ENCODE measurements at regions not wholly inside any gene's neighbourhood (a gene's known extent, or its start where the extent isn't known, plus 50 kb on each side); places are given as distances from the start of the nearest gene placed in this dataset.

DNA sequence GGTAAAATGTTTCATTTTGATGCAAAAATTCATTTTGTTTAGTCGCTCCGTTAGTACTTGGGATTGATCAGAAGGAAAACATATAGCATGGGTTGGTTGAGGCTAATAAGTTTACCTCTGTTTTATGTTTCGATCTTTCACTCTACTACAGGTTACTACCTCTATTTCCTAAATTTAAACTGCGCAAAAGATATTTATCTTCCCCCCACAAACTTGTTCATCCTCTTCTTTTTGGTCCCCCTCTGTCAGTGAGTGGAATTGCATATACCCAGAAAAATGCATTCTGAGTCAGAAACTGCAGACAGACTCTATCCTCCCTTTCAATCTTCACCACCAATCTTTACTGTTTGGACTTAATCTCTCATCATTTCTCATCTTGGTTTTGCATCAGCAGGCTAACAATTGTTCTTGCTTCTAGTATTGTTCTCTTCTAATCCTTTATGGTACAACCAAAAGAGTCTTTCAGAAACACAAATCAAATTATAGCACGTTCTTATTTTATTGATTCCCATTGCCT is 316.0 kb upstream of the ADGRL4 start:
- no peaks in the 10 kb centered on the region for H3K36me3 ChIP-seq (ENCODE audit: insufficient read depth, insufficient read length, low read length)
- no peak for DNase-seq (ENCODE audit: low read depth, low spot score)
- no peak overlapping the region for H3K4me3 ChIP-seq (ENCODE audit: insufficient read length, low read depth)
- TF ChIP-seq YY1 (IDR thresholded peaks at IDR 0.05; ENCODE audit: insufficient read depth, insufficient read length), result no peak
- no peak for TF ChIP-seq ZNF274 (IDR thresholded peaks at IDR 0.05; ENCODE audit: low read depth, low read length)
- TF ChIP-seq SUZ12 (IDR thresholded peaks at IDR 0.05; ENCODE audit: extremely low read depth, insufficient read depth, insufficient read length), result no peak
- no peaks in the 10 kb centered on the region for H3K4me1 ChIP-seq (ENCODE audit: insufficient read depth, insufficient read length)
- H3K9ac ChIP-seq (ENCODE audit: insufficient read length, low read depth), result no peak overlapping the region
- peaks cover 12% of the 10 kb centered on the region for H3K9me3 ChIP-seq (ENCODE audit: insufficient read depth, low read length)
- H3K27me3 ChIP-seq (ENCODE audit: insufficient read depth, insufficient read length), result no peaks in the 10 kb centered on the region

- H3K4me1 ChIP-seq (ENCODE audit: insufficient read depth, insufficient read length), result no peaks in the 10 kb centered on the region
- H3K9me3 ChIP-seq (ENCODE audit: insufficient read depth, low read length), result no peaks in the 10 kb centered on the region
- no peaks in the 10 kb centered on the region for H3K27me3 ChIP-seq (ENCODE audit: insufficient read depth, insufficient read length)
- no peak overlapping the region for H3K9ac ChIP-seq (ENCODE audit: insufficient read length, low read depth)
- DNase-seq (ENCODE audit: low read depth, low spot score), result no peak
- no peak overlapping the region for H3K4me3 ChIP-seq (ENCODE audit: insufficient read length, low read depth)
- H3K36me3 ChIP-seq (ENCODE audit: insufficient read depth, insufficient read length, low read length), result no peaks in the 10 kb centered on the region
- TF ChIP-seq YY1 (IDR thresholded peaks at IDR 0.05; ENCODE audit: insufficient read depth, insufficient read length), result no peak
- no peak for TF ChIP-seq SUZ12 (IDR thresholded peaks at IDR 0.05; ENCODE audit: extremely low read depth, insufficient read depth, insufficient read length)
- no peak for TF ChIP-seq ZNF274 (IDR thresholded peaks at IDR 0.05; ENCODE audit: low read depth, low read length)
Measured at GRCh38 chr1:79312438-79312837, 305.9 kb upstream of the ADGRL4 start.

DNA sequence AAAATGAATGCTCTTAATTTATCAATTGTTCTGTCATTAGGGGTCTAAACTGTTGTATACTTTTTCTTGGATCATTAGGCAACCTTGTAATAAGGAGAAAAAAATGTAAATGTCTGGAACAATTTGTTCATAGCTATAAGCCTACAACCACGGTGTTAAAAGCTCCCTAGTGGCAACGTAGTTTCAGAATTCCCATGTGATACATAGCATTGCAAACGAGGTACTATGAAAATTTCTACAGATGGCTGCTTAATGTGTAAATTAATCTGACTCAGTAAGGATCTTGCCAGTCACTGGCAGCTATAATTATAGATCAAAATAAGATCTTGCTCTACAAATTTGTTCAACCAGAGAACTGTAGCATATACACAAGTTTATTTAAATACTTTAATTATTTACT is 304.1 kb upstream of the ADGRL4 start:
- no peaks in the 10 kb centered on the region for H3K27me3 ChIP-seq (ENCODE audit: insufficient read depth, insufficient read length)
- H3K4me3 ChIP-seq (ENCODE audit: insufficient read length, low read depth), result no peak overlapping the region
- H3K9me3 ChIP-seq (ENCODE audit: insufficient read depth, low read length), result no peaks in the 10 kb centered on the region
- no peak for TF ChIP-seq YY1 (IDR thresholded peaks at IDR 0.05; ENCODE audit: insufficient read depth, insufficient read length)
- TF ChIP-seq ZNF274 (IDR thresholded peaks at IDR 0.05; ENCODE audit: low read depth, low read length), result no peak
- TF ChIP-seq SUZ12 (IDR thresholded peaks at IDR 0.05; ENCODE audit: extremely low read depth, insufficient read depth, insufficient read length), result no peak
- no peaks in the 10 kb centered on the region for H3K36me3 ChIP-seq (ENCODE audit: insufficient read depth, insufficient read length, low read length)
- H3K4me1 ChIP-seq (ENCODE audit: insufficient read depth, insufficient read length), result no peaks in the 10 kb centered on the region
- no peak overlapping the region for H3K9ac ChIP-seq (ENCODE audit: insufficient read length, low read depth)
- DNase-seq (ENCODE audit: low read depth, low spot score), result no peak

DNA sequence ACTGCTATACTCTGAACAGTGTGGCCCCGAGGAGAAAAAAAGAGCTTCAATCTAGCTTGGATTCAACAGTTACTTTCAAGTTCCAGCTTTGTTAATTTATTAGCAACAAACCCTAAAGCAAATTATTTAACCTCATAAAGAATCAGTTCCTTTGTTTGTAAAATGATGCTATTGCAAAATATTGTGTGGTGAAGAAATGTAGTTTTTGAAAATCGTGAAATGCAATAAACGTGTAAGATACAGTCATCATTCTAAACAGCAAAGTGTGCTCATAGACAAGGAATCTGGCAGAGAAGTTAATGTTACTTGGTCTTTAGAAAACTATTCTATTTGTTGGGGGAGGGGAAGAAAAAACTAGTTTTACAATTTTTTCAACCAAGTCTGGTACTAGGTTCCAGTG is 297.6 kb upstream of the ADGRL4 start:
- no peak overlapping the region for H3K4me3 ChIP-seq (ENCODE audit: insufficient read length, low read depth)
- no peaks in the 10 kb centered on the region for H3K27me3 ChIP-seq (ENCODE audit: insufficient read depth, insufficient read length)

GRCh38 chr1:79303040-79303439 is 296.5 kb upstream of the ADGRL4 start:
- TF ChIP-seq YY1 (IDR thresholded peaks at IDR 0.05; ENCODE audit: insufficient read depth, insufficient read length), result no peak
- TF ChIP-seq SUZ12 (IDR thresholded peaks at IDR 0.05; ENCODE audit: extremely low read depth, insufficient read depth, insufficient read length), result no peak
- TF ChIP-seq ZNF274 (IDR thresholded peaks at IDR 0.05; ENCODE audit: low read depth, low read length), result no peak
- Histone ChIP-seq H3K9me3 (ENCODE audit: insufficient read depth, low read length) (no peaks in the 10 kb centered on the region), H3K9ac (ENCODE audit: insufficient read length, low read depth) (no peak overlapping the region), H3K4me1 (ENCODE audit: insufficient read depth, insufficient read length) (no peaks in the 10 kb centered on the region), H3K36me3 (ENCODE audit: insufficient read depth, insufficient read length, low read length) (no peaks in the 10 kb centered on the region), H3K27me3 (ENCODE audit: insufficient read depth, insufficient read length) (no peaks in the 10 kb centered on the region), H3K4me3 (ENCODE audit: insufficient read length, low read depth) (no peak overlapping the region)
- DNase-seq (ENCODE audit: low read depth, low spot score), result no peak

More for the DNA sequence above, 297.6 kb upstream of the ADGRL4 start:
- Histone ChIP-seq H3K4me1 (ENCODE audit: insufficient read depth, insufficient read length) (no peaks in the 10 kb centered on the region), H3K36me3 (ENCODE audit: insufficient read depth, insufficient read length, low read length) (no peaks in the 10 kb centered on the region), H3K9me3 (ENCODE audit: insufficient read depth, low read length) (no peaks in the 10 kb centered on the region), H3K9ac (ENCODE audit: insufficient read length, low read depth) (no peak overlapping the region)
- no peak for DNase-seq (ENCODE audit: low read depth, low spot score)
- no peak for TF ChIP-seq YY1 (IDR thresholded peaks at IDR 0.05; ENCODE audit: insufficient read depth, insufficient read length)
- TF ChIP-seq ZNF274 (IDR thresholded peaks at IDR 0.05; ENCODE audit: low read depth, low read length), result no peak
- no peak for TF ChIP-seq SUZ12 (IDR thresholded peaks at IDR 0.05; ENCODE audit: extremely low read depth, insufficient read depth, insufficient read length)

GRCh38 chr1:79302380-79302930 is 295.9 kb upstream of the ADGRL4 start:
- Histone ChIP-seq H3K9me3 (ENCODE audit: insufficient read depth, low read length) (no peaks in the 10 kb centered on the region), H3K4me3 (ENCODE audit: insufficient read length, low read depth) (no peak overlapping the region), H3K36me3 (ENCODE audit: insufficient read depth, insufficient read length, low read length) (no peaks in the 10 kb centered on the region), H3K9ac (ENCODE audit: insufficient read length, low read depth) (no peak overlapping the region), H3K27me3 (ENCODE audit: insufficient read depth, insufficient read length) (no peaks in the 10 kb centered on the region), H3K4me1 (ENCODE audit: insufficient read depth, insufficient read length) (no peaks in the 10 kb centered on the region)
- no peak for DNase-seq (ENCODE audit: low read depth, low spot score)
- TF ChIP-seq ZNF274 (IDR thresholded peaks at IDR 0.05; ENCODE audit: low read depth, low read length) (no peak), SUZ12 (IDR thresholded peaks at IDR 0.05; ENCODE audit: extremely low read depth, insufficient read depth, insufficient read length) (no peak), YY1 (IDR thresholded peaks at IDR 0.05; ENCODE audit: insufficient read depth, insufficient read length) (no peak)

DNA sequence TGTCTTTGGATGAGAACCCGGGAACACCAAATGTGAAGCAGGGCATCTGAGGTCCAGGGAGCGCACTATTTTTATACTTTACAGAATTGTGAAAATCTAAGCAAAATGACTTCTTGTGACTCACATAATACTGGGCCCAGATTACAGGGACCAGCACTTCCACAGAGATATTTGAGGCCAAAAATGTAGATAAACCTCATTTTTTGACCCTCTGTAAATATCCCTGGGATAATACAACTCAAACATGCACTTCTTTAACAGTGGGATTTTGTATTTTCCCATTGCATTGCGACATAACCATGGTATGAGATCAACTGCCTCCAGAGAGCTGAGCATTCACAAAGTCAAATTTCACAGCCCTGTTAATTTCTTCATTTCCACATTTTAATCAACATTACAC is 289.4 kb upstream of the ADGRL4 start:
- Histone ChIP-seq H3K4me1 (ENCODE audit: insufficient read depth, insufficient read length) (no peaks in the 10 kb centered on the region), H3K9me3 (ENCODE audit: insufficient read depth, low read length) (no peaks in the 10 kb centered on the region), H3K36me3 (ENCODE audit: insufficient read depth, insufficient read length, low read length) (no peaks in the 10 kb centered on the region), H3K9ac (ENCODE audit: insufficient read length, low read depth) (no peak overlapping the region), H3K4me3 (ENCODE audit: insufficient read length, low read depth) (no peak overlapping the region), H3K27me3 (ENCODE audit: insufficient read depth, insufficient read length) (no peaks in the 10 kb centered on the region)
- no peak for TF ChIP-seq ZNF274 (IDR thresholded peaks at IDR 0.05; ENCODE audit: low read depth, low read length)
- TF ChIP-seq SUZ12 (IDR thresholded peaks at IDR 0.05; ENCODE audit: extremely low read depth, insufficient read depth, insufficient read length), result no peak
- TF ChIP-seq YY1 (IDR thresholded peaks at IDR 0.05; ENCODE audit: insufficient read depth, insufficient read length), result no peak
- no peak for DNase-seq (ENCODE audit: low read depth, low spot score)
